Sigmoid colon (tissue), 4 donors: ENCODE measurements at regions not wholly inside any gene's neighbourhood (a gene's known extent, or its start where the extent isn't known, plus 50 kb on each side); places are given as distances from the start of the nearest gene placed in this dataset.

Experiments
- EP300 ChIP-seq, 4 donors: sonication (generic); formaldehyde crosslinking; IDR thresholded peaks; one replicate each; pipeline ENCODE4 v1.6.1; 2017; ENCODE audit warnings: antibody characterized with exemption in 4 of 4
- POLR2A ChIP-seq, 2 donors: fragments of 450-650 bp; IDR thresholded peaks; one replicate each; pipeline ENCODE4 v1.6.1; 2016; ENCODE audit warnings: antibody characterized with exemption in 2 of 2, mild to moderate bottlenecking in 2 of 2, moderate library complexity in 2 of 2
- POLR2AphosphoS5 ChIP-seq, 4 donors: sonication (generic); formaldehyde crosslinking; IDR thresholded peaks; one replicate each; pipeline ENCODE4 v1.6.1; 2017; ENCODE audit warnings: antibody characterized with exemption in 4 of 4
- TF ChIP-seq, protein P1 (sequence below), 4 experiments: fragments of 450-650 bp in 3 of 4; fragments of 200-600 bp in 1 of 4; IDR thresholded peaks; one replicate each; pipeline ENCODE4 v1.5.1; 2016 to 2019; ENCODE audit warnings: antibody characterized with exemption in 4 of 4, mild to moderate bottlenecking in 3 of 4, moderate library complexity in 2 of 4

DNA sequence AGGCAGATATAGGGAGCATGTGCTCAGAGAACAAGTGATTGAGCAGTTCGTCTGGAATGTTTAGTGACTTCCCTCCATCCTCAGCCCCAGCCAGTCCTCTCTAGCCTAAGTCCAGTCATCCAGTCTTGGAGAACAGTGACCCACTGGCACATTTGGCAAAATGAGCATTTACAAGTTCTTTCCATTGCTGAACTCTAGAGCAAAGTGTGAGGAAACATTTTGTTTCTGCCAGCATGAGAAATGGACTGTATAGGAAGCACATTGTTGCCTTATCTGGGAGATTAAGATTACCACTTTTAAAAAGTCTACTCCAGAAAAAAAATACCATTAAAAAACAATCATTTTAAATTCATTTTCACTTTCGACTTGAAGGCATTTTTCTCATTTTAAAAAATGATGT lies 353.6 kb downstream of the SHQ1 start:
- TF ChIP-seq POLR2A (IDR thresholded peaks at IDR 0.05), result no peak
- TF ChIP-seq EP300 (IDR thresholded peaks at IDR 0.05), result no peak
- TF ChIP-seq, protein P1, sequence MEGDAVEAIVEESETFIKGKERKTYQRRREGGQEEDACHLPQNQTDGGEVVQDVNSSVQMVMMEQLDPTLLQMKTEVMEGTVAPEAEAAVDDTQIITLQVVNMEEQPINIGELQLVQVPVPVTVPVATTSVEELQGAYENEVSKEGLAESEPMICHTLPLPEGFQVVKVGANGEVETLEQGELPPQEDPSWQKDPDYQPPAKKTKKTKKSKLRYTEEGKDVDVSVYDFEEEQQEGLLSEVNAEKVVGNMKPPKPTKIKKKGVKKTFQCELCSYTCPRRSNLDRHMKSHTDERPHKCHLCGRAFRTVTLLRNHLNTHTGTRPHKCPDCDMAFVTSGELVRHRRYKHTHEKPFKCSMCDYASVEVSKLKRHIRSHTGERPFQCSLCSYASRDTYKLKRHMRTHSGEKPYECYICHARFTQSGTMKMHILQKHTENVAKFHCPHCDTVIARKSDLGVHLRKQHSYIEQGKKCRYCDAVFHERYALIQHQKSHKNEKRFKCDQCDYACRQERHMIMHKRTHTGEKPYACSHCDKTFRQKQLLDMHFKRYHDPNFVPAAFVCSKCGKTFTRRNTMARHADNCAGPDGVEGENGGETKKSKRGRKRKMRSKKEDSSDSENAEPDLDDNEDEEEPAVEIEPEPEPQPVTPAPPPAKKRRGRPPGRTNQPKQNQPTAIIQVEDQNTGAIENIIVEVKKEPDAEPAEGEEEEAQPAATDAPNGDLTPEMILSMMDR (IDR thresholded peaks at IDR 0.05), result no peak
- TF ChIP-seq POLR2AphosphoS5 (IDR thresholded peaks at IDR 0.05), result no peak
